GM20431 (cell line): ENCODE measurements at regions not wholly inside any gene's neighbourhood (a gene's known extent, or its start where the extent isn't known, plus 50 kb on each side); places are given as distances from the start of the nearest gene placed in this dataset.

Experiments used
- in situ Hi-C: fragments of 300-500 bp; cut with MseI, MboI; formaldehyde crosslinking; loops from one replicate; pipeline ENCODE4 v1.15.0; 2020; ENCODE audit warnings: low sequenced_read_pairs; ENCODE audit not compliant: unreplicated experiment

DNA sequence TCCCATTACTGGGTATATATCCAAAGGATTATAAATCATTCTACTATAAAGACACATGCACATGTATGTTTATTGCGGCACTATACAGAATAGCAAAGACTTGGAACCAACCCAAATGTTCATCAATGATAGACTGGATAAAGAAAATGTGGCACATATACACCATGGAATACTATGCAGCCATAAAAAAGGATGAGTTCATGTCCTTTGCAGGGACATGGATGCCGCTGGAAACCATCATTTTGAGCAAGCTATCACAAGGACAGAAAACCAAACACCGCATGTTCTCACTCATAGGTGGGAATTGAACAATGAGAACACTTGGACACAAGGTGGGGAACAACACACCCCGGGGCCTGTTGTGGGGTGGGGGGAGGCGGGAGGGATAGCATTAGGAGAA lies 57.0 kb upstream of the NEUROD1 start:
- in situ Hi-C loops: loop anchor here (25.0 kb wide), 2 partner anchors 175 to 325 kb away; no protein-coding TSS in a partner anchor

DNA sequence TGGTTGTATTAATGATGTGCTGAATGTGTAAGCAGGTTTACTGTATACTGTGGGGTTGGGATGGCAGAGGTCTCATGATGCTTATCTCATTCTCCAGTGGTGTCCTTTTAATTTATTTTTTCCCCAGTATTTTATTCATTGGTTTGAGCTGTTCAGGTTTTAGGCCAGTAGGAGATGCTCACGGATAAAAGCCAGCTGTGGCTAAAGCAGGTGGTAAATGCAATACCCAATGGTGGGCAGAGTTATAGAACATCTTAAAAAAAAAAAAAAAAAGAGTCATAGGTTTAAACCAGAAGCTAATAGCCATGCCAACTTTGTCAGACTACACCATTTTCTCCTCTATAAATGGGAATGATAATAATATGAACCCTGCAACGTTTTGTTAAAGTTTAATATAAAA lies 57.8 kb upstream of the NEUROD1 start:
- in situ Hi-C loops: loop anchor here (25.0 kb wide), 2 partner anchors 174 to 324 kb away; no protein-coding TSS in a partner anchor

DNA sequence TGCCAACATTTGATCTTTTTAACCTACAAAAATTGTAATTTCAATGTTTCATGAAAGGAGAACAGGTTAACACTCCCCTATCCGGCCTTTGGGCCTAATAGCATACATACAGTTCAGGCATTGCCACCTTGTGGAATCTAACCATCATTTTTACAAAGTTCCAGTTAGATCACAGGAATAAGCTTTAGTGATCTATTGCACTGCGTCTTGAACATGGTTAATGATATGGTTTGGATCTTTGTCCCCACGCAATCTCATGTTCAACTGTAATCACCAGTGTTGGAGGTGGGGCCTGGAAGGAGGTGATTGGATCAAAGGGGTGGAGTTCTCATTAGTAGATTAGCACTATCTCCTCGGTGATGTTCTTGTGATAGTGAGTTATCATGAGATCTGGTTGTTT lies 58.2 kb upstream of the NEUROD1 start:
- in situ Hi-C loops: loop anchor here (25.0 kb wide), 2 partner anchors 174 to 324 kb away; no protein-coding TSS in a partner anchor

GRCh38 chr2:181741756-181742155 lies 61.4 kb upstream of the NEUROD1 start:
- in situ Hi-C loops: loop anchor here (25.0 kb wide), 2 partner anchors 171 to 321 kb away; no protein-coding TSS in a partner anchor

DNA sequence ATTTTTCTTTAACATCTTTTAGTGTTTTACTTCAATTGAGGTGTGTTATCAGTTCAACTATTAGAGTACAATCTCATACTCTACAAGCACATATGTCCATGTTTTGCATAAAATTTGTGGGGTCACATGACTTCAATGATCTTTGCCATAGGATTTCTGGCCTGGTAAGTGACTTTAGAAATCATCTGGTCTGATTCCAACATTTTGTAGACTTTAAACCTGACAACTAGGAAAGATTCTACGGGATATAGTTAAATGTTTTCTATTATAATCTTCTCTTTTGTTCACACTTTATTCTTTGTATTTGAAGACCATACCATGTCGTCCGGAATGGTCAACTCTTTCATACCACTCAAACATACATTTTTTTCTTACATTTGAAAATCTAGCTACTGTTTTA lies 62.0 kb upstream of the NEUROD1 start:
- in situ Hi-C loops: loop anchor here (25.0 kb wide), 2 partner anchors 170 to 320 kb away; no protein-coding TSS in a partner anchor

DNA sequence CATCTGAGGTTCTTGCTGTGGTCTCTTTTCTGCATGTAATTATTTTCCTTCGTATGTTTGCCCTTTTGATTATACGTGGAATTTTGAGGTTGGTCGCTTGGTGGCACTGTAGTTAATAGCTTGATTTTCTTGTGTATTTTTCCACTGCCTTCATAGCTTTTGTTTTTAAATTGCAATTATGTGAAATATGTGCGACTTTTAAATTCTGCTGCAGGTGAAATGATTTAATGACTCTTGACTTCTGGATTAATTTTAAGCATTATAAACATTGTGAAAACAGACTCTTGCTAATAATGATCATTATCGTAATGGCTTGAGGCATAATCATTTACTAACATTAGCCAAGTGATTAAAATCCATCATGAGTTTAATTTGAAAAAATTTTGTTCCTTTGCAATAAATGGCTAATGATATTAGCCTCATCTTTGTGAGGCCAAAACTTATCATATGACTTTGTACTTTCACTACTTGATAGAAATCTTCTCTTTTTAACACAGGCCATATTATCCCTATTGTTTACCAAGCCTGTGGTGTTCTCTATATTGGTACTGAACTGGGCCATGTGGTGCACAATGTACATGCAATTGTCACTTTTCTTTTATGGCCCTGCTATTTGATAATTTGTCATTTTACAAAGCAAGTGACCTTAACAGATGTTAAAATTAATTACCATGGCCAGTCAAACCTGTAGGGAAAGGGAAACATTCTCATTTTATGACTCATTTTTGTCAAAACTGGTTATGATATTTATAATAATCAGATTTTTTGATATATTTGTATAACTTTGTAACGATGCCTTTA lies 62.8 kb upstream of the NEUROD1 start:
- in situ Hi-C loops: loop anchor here (25.0 kb wide), 2 partner anchors 169 to 319 kb away; no protein-coding TSS in a partner anchor

GRCh38 chr2:181743723-181744031 lies 63.4 kb upstream of the NEUROD1 start:
- in situ Hi-C loops: loop anchor here (25.0 kb wide), 2 partner anchors 169 to 319 kb away; no protein-coding TSS in a partner anchor

GRCh38 chr2:181745796-181746540 lies 65.7 kb upstream of the NEUROD1 start:
- in situ Hi-C loops: loop anchor here (25.0 kb wide), 2 partner anchors 166 to 316 kb away; no protein-coding TSS in a partner anchor

DNA sequence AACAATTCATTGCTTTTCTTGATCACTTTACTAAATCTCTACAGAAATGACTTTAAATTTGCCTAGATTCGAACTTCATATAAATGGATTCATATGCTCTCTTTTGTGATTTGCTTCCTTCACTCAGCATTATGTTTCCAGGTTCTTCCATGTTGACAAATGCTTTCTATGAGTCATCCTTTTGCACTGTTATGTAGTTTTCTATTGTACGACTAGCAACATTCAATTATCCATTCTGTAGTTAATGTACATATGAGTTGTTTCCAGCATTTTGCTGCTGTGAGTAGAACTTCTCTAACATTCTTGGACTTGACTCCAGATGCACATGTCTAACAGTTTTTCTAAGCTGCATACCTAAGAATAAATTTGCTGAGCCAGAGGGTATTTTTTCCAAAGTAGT lies 66.5 kb upstream of the NEUROD1 start:
- in situ Hi-C loops: loop anchor here (25.0 kb wide), 2 partner anchors 165 to 315 kb away; no protein-coding TSS in a partner anchor

- in situ Hi-C loops: no loop called here
These were observed 70.0 kb upstream of the NEUROD1 start for GRCh38 chr2:181750305-181750704.

DNA sequence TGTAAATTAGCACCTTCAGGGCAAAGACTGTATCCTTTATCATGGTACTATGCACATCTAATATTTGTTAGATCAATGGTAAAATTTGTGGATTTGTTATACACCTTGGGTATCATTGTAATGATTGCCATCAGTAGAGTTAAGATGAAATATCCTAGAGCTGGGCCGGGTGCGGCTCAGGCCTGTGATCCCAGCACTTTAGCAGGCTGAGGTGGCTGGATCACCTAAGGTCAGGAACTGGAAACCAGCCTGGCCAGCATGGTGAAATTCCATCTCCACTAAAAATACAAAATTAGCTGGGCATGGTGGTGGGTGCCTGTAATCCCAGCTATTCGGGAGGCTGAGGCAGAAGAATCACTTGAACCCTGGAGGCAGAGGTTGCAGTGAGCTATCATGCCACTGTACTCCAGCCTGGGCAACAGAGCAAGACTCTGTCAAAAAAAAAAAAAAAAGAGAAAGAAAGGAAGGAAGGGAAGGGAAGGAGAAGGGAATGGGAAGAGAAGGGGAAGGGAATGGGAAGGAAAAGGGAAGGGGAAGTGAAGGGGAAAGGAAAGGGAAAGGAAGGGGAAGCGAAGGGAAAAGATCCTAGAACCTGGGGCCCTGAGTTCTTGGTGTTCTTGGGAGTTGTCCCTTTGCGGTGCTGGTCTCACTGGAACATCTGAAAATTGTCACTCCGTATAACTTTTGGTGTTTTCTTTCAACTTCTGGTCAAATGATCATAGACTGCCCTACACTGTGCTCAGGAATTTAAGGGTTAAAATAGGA lies 71.1 kb upstream of the NEUROD1 start:
- in situ Hi-C loops: no loop called here

DNA sequence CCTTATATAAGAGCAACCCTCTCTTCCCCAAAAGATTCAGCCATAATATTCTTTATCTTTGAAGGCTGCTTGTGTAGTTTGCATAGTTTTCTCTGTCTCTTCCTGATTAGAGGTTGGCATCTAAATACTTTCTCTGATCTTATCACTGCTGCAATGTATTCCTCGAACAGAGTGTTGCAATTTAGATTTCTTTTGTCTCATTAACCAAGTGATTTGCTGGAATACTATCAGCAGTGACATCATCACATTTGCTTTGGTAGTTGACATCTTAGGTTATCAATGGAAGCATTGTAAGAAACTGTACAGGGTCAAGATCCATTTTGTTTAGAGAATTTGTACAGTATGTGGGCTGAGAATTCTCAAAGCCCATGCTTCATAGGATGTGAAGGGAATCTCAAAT lies 72.0 kb upstream of the NEUROD1 start:
- in situ Hi-C loops: no loop called here

DNA sequence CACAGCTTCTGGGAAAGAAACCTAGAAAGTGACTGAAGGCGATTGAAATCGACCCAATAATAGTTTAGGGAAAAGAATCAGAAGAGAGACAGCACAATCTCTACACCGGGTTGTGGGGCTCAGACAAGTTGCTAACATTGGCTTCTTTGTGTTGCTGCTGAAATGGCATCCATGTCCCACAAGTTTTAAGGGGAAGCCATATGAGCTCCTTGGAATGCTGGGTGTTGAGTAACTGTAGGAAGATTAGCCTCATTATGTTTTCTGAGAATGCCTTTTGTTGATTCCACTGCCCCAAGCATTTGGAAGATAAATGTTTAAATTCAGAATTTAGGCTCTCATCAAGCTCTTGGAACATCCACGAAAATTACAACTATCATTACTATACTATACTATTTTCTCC lies 73.4 kb upstream of the NEUROD1 start:
- in situ Hi-C loops: no loop called here

DNA sequence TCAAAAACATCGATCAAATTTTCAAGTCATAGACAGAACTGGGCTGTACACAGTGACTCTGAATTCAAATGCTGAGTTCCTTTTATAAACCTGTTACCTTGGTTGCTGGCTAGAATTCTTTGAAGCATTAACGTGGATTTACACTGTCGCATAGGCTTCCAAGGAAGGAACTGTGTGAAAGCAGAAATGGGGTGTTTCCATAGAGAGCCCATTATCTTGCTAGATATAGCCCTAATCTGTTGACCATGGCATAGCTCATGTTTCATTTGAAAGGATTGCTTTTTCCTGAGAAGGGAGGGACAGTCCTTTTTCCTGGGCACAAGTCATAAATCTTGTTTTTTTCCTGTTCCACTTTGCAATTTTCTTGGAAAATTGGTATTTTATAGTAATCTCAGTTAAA lies 73.8 kb upstream of the NEUROD1 start:
- in situ Hi-C loops: no loop called here

GRCh38 chr2:181755181-181755580 lies 74.9 kb upstream of the NEUROD1 start:
- in situ Hi-C loops: no loop called here

GRCh38 chr2:181760521-181760920 lies 80.2 kb upstream of the NEUROD1 start:
- in situ Hi-C loops: no loop called here

DNA sequence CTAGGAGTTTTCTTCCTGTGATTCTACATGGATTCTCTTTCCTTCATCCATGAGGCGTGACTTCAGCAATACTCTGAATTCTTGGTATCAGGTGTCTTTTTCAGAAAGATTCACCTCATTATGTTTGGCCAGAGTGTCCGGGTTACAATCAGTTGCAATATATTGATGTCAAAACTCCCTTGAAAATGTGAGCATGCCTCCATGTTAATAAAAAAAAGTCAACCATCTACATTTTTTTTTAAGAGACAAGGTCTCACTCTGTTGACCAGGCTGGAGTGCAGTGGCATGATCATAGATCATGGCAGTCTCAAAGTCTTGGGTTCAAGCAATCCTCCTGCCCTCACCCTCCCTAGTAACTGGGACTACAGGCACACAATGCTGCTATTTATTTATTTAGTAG lies 80.9 kb upstream of the NEUROD1 start:
- in situ Hi-C loops: no loop called here

- in situ Hi-C loops: no loop called here
These were observed 81.7 kb upstream of the NEUROD1 start for GRCh38 chr2:181762000-181762399.

DNA sequence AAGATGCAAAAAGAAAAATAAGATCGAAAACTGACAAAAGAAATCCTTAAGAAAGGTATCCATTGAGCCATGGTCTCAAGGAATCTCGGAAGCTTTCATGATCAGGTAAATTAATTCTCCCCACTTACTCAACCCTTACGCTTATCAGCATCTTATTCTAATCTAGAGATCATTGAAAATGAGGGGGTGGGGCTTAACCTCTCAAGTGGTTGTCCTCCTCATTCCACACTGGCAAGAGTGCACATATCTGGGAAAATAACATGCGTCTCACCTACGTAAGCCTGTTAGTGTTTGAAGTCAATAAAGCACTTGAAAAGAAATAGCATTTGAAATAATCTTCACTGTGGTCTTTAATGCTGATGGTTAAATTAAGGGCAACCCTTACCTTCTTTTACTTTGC lies 82.5 kb upstream of the NEUROD1 start:
- in situ Hi-C loops: no loop called here

- in situ Hi-C loops: no loop called here
These were observed 83.1 kb upstream of the NEUROD1 start for GRCh38 chr2:181763423-181763822.
